Spinal cord (tissue), 9 donors: ENCODE measurements at regions not wholly inside any gene's neighbourhood (a gene's known extent, or its start where the extent isn't known, plus 50 kb on each side); places are given as distances from the start of the nearest gene placed in this dataset.

Experiments used
- DNase-seq, 6 donors: peaks; one replicate each; pipeline versions ENCODE4 v3.0.0 to v3.0.0-alpha.2; 2013 to 2015; ENCODE audit warnings: low spot score in 6 of 6, low read depth in 4 of 6
- H3K27ac ChIP-seq: one replicate; pipeline ENCODE4 v1.5.1; 2013; ENCODE audit warnings: low read depth, low read length, control low read depth
- H3K27me3 ChIP-seq: one replicate; pipeline ENCODE4 v1.6.1; 2013; ENCODE audit warnings: low read length; ENCODE audit not compliant: control insufficient read depth, insufficient read depth
- H3K36me3 ChIP-seq: one replicate; pipeline ENCODE4 v1.6.1; 2013; ENCODE audit warnings: low read length; ENCODE audit not compliant: control insufficient read depth, insufficient read depth
- H3K4me1 ChIP-seq: one replicate; pipeline ENCODE4 v1.6.1; 2013; ENCODE audit warnings: low read length; ENCODE audit not compliant: control insufficient read depth, insufficient read depth
- H3K4me3 ChIP-seq: one replicate; pipeline ENCODE4 v1.5.1; 2013; ENCODE audit warnings: low read depth, low read length, control low read depth
- H3K9me3 ChIP-seq: one replicate; pipeline ENCODE4 v1.6.1; 2013; ENCODE audit warnings: low read length; ENCODE audit not compliant: control insufficient read depth, insufficient read depth
- WGBS: methylation state at CpG from one replicate; pipeline ENCODE4 v1.1.5; 2013; ENCODE audit warnings: missing lambda C conversion rate; ENCODE audit not compliant: insufficient coverage; 5-methylcytosine and 5-hydroxymethylcytosine counted together
- donor health status: healthy.

DNA sequence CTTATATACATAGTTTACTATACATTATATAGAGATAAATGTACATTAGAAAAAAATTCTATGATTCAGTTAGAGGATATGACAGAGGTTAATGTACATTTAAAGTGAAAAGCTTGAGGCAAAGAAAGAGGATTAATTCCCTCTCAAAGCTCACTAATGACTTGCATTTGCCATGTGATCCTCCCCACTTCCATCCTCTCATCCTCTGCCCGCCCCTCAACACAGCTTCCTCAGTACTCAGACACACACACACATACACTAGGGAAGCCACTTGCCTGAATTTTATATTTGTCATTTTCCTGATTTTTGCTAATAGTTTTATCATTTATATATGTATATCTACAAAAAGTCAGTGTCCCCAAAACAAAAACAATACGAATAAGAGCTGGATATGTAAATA, 764.5 kb downstream of the EFNA5 start:
- no peaks in the 10 kb centered on the region for H3K9me3 ChIP-seq
- no CpG with 5 or more reads among the region's 2 CpGs for WGBS
- DNase-seq: no peak

GRCh38 chr5:106894964-106895363, 775.8 kb downstream of the EFNA5 start:
- WGBS: no CpG with 5 or more reads among the region's 2 CpGs
- Histone ChIP-seq H3K9me3 (peaks cover 1% of the 10 kb centered on the region), H3K27ac (no peak overlapping the region), H3K4me1 (no peaks in the 10 kb centered on the region), H3K4me3 (no peak overlapping the region), H3K27me3 (no peaks in the 10 kb centered on the region), H3K36me3 (no peaks in the 10 kb centered on the region)
- DNase-seq: no peak

More for the DNA sequence above, 764.5 kb downstream of the EFNA5 start:
- no peak overlapping the region for H3K27ac ChIP-seq
- no peaks in the 10 kb centered on the region for H3K4me1 ChIP-seq
- no peaks in the 10 kb centered on the region for H3K36me3 ChIP-seq
- no peak overlapping the region for H3K4me3 ChIP-seq
- no peaks in the 10 kb centered on the region for H3K27me3 ChIP-seq

GRCh38 chr5:106882035-106882434, 788.7 kb downstream of the EFNA5 start:
- Histone ChIP-seq H3K27ac (no peak overlapping the region), H3K9me3 (no peaks in the 10 kb centered on the region), H3K27me3 (no peaks in the 10 kb centered on the region), H3K36me3 (no peaks in the 10 kb centered on the region), H3K4me1 (no peaks in the 10 kb centered on the region), H3K4me3 (no peak overlapping the region)
- DNase-seq: no peak

- Histone ChIP-seq H3K4me3 (no peak overlapping the region), H3K36me3 (no peaks in the 10 kb centered on the region), H3K9me3 (no peaks in the 10 kb centered on the region), H3K4me1 (no peaks in the 10 kb centered on the region), H3K27me3 (no peaks in the 10 kb centered on the region), H3K27ac (no peak overlapping the region)
- no peak for DNase-seq
- WGBS: 89% methylated on average over 2 of the region's 2 CpGs
Measured at GRCh38 chr5:106880656-106881055, 790.1 kb downstream of the EFNA5 start.

DNA sequence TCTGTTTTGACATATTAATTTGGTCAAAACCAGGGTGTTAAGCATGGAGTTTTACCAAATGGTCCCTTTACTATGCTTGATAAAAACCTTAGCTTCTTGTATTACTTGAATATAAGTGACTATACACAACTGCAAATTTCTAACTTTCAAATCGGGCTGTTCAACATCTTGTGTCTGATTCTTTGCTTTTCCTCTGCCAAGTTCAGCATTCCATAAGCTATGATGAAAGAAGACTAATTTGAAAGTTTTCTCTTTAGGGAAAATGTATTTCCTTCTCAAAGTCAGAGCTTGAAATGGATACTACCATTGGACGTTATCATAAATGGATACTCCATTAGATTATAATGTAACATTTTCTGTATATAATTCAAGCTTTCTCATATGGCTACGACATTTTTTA, 792.9 kb downstream of the EFNA5 start:
- Histone ChIP-seq H3K9me3 (no peaks in the 10 kb centered on the region), H3K27me3 (no peaks in the 10 kb centered on the region), H3K27ac (no peak overlapping the region), H3K4me1 (no peaks in the 10 kb centered on the region), H3K4me3 (no peak overlapping the region), H3K36me3 (no peaks in the 10 kb centered on the region)
- DNase-seq: no peak
- WGBS: no CpG with 5 or more reads among the region's 3 CpGs

- Histone ChIP-seq H3K36me3 (no peaks in the 10 kb centered on the region), H3K4me3 (no peak overlapping the region), H3K4me1 (no peaks in the 10 kb centered on the region), H3K27me3 (no peaks in the 10 kb centered on the region), H3K27ac (no peak overlapping the region), H3K9me3 (no peaks in the 10 kb centered on the region)
- WGBS: 98% methylated on average over 6 of the region's 7 CpGs
- DNase-seq: no peak
Measured at GRCh38 chr5:106876665-106877194, 794.0 kb downstream of the EFNA5 start.

- 100% methylated on average over 4 of the region's 6 CpGs for WGBS
Measured at GRCh38 chr5:106876298-106876622, 794.5 kb downstream of the EFNA5 start.

DNA sequence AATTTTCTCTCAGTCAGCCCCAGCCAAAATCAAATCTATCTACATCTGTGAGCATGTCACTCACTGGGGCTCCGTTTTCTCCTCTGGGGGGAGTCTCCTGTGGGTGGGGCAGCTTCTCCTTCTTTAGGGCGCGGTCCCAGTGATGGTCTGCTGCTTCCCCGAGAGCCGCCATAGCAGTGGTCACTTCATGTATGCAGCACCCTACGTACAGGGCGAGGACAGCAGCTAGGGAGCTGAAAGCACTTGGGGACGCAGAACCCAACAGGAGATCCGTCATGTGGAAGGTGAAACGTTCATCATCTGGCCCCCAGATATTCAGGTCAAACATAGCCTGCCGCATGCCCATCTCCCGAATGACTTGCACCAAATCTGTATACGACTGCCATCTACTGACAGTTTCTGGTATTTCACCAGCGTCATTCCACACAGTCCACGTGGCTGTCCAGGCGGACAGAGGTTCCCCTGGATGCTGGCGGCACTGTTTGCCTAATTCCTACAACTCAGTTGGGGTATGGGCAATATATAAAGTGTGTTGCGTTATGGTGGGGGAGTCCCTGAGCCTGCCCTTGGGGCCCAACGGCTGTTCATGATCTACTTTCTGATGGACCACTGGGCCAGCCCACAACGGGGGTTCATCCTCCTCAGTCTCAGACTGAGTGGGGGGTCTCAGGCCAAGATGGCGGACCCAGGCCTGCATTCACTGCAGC, 795.0 kb downstream of the EFNA5 start:
- H3K27ac ChIP-seq: no peak overlapping the region
- no peaks in the 10 kb centered on the region for H3K9me3 ChIP-seq
- WGBS: 97% methylated on average over 17 of the region's 21 CpGs
- no peaks in the 10 kb centered on the region for H3K27me3 ChIP-seq
- H3K4me1 ChIP-seq: no peaks in the 10 kb centered on the region
- no peak for DNase-seq
- H3K36me3 ChIP-seq: no peaks in the 10 kb centered on the region
- no peak overlapping the region for H3K4me3 ChIP-seq

More at GRCh38 chr5:106876298-106876622, 794.5 kb downstream of the EFNA5 start:
- Histone ChIP-seq H3K4me1 (no peaks in the 10 kb centered on the region), H3K4me3 (no peak overlapping the region), H3K27me3 (no peaks in the 10 kb centered on the region), H3K36me3 (no peaks in the 10 kb centered on the region), H3K9me3 (no peaks in the 10 kb centered on the region), H3K27ac (no peak overlapping the region)
- DNase-seq: no peak

DNA sequence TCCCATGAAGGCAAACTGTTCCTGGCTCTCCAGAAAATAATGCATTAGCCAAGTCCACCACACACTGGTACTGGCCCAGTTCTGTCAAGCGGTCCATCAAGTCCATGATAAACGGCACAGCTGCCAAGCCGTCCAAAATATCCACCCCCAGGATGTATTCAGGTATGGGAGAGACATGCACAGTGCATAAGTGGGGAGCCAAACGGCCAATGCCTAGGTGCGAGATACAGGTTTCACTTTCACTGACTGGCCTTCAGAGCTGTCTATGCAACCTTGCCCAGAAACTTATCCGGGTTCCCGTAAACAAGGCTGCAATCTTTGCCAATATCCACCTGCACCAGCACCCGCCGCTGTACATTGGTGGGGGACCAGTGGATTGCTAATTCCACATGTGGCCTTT, 795.8 kb downstream of the EFNA5 start:
- DNase-seq: no peak
- 97% methylated on average over 9 of the region's 9 CpGs for WGBS
- Histone ChIP-seq H3K27me3 (no peaks in the 10 kb centered on the region), H3K36me3 (no peaks in the 10 kb centered on the region), H3K9me3 (no peaks in the 10 kb centered on the region), H3K4me1 (no peaks in the 10 kb centered on the region), H3K27ac (no peak overlapping the region), H3K4me3 (no peak overlapping the region)

DNA sequence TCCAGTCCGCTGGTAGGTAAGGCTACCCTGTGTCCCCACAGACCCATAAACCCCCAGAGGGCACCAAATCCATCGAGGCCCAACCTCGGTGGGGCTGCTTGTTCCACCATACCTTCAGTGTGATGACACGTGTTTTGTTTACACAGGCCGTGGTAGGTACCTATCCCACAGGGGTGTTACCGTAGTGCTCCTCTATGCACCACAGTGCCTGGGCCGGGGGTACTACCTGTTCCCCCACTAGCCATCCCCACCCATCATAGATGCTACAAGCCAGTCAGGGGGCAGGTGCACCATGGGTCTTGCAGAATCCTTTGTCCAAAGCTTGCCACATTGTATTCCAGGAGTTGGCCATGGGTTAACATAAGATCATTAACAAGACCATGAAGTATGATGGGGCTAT, 796.2 kb downstream of the EFNA5 start:
- WGBS: 98% methylated on average over 6 of the region's 7 CpGs
- no peaks in the 10 kb centered on the region for H3K36me3 ChIP-seq
- H3K4me1 ChIP-seq: no peaks in the 10 kb centered on the region
- no peak overlapping the region for H3K27ac ChIP-seq
- no peak overlapping the region for H3K4me3 ChIP-seq
- no peaks in the 10 kb centered on the region for H3K27me3 ChIP-seq
- no peak for DNase-seq
- no peaks in the 10 kb centered on the region for H3K9me3 ChIP-seq
